ENCODE measurements at regions not wholly inside any gene's neighbourhood (a gene's known extent, or its start where the extent isn't known, plus 50 kb on each side); places are given as distances from the start of the nearest gene placed in this dataset.

DNA sequence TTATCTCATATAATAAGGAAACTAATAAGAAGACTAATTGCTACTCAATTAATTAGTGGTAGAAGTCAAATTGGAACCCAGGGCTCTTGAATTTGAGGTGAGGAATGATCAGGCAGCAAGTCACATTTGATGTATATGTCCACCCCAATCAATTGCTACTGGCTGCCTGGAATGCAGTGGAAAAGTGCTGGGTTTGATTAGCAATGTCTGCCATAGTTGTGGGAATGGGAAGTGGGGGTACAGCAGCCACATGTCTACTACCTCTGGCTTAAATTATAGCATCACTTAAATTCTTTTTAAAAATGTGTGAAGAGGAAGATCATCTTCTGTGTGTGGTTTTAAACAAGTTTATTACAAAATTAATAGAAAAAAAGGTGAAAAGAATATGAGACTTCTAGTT, 50.8 kb upstream of the NAV2 start:
- no peak for DNase-seq (ENCODE audit: low read depth in 2 of 3, low spot score in 2 of 3)

DNA sequence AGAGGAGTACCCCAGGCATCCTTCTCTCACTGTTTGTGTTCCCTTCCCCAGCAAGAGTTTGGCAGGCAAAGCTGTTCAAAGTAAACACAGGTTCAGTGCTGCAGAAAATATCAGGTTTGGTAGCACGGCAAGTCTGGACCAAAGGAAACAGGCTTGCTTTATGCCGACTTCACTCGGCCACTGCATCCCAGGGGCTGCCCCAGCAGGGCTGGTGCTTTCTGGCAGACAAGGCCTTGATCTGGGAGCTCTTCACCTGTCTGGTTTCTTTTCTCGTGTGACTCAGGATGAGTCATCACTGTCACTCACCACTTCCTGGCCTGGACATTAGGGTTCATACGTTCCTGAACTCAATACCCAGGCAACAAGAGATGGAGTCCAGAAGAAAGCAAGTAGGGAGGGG, 52.6 kb upstream of the NAV2 start:
- DNase-seq (ENCODE audit: low read depth in 2 of 3, low spot score in 2 of 3): no peak

DNA sequence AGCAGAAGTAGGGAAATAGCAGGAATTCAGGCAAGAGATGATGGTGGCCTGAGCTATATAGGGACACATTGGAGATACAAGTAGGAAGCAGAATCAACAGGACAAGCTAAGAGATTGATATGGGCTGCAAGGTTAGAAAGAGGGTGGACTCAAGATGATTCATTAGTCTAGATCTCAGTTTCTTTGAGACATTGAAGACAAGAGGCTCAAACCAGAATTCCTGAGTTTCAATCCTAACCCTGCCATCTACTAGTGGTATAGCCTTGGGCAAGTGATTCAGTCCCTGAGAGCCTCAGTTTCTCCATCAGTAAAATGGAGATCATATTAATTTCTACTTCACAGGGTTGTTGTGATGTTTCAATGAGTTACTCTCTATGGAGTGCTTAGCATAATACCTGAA, 53.1 kb upstream of the NAV2 start:
- no peak for DNase-seq (ENCODE audit: low read depth in 2 of 3, low spot score in 2 of 3)

DNA sequence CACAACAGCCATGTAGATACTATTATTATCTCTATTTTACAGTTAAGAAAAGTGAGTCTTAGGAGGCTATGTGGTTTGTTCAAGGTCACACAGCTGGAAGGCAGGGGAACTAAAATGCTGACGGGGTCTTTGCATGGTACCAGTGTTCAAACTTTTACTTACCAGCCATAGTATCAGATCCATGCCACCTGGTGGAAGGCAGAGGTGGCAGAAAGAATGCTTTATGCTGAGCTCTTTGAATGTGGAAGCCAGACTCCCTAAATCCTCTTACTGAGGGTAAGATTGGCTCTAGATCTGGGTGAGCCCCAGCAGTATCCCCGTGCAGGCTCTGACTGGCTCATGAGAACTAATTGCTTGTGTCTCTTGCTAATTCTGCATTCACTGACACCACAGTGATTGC, 54.3 kb upstream of the NAV2 start:
- no peak for DNase-seq (ENCODE audit: low read depth in 2 of 3, low spot score in 2 of 3)

DNA sequence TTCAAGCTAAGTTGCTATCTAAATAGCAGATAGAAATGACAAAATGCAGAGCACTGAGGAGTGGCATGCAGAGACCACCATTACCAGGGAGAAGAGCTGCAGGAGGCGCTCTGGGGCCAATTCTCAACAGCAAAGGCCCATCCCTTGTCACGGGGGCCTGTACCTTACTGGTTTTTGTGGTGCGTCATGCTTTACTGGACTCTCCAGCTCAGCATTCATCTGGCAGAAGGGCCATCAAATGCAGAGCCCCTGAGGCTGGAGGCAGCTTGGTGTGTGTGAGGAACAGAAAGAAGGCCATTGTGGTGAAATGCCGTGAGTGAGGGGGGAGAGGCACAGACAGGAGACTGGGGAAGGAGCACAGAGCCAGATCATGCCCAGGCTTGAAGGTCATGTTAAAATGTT, 56.5 kb upstream of the NAV2 start:
- DNase-seq (ENCODE audit: low read depth in 2 of 3, low spot score in 2 of 3): no peak

DNA sequence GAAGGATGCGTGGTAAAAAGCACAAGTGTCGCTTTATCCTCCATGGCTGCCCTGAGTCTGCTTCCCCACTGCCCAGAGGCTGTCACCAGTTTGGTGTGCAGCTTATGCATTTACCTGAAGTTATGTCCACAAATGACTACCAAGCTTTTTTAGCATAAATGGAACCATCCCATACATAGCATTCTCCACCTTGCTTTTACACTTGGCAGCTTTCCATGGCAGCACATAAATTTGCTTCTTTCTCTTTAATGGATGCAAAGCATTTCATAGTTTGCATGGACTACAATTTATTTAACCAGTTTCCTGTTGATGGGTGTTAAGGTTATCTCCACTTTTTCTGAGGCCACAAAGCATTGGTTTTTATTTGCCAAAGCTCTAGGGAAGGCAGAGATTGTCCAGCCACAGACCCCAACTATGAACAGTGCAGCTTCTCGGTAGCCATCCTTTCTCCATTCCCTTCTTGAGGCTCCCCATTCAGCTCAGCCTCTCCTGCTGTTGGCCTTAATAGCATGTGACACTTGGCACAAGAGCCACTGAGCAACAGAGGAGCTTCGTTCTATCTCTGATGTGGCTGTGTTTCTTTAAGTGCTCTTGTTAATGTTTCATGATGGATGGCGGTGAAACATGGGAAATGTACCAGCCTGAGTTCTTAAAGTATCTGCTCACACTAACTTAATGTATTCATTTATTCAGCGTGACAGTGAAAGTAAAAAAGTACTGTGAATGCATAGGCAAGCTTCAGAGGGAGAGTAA, 59.8 kb upstream of the NAV2 start:
- DNase-seq (ENCODE audit: low read depth in 2 of 3, low spot score in 2 of 3): no peak

DNA sequence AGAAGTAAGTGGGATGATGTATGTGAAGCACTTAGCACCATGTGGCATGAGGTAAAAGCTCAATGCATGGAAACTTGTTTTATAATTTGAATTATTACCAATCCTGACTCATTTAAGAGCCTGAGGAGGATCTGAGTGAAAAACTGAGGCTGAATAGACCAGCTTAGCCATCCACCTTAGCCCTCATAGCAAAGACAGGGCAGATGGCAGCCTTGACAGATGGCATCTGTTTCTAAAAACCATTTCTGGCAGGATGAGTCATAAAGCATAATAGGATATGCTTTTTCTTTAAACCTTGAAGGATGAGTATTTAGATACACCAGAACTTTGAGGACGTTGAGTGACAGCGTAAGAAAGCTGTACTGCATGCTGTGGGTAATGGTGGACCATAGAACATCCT, 61.0 kb upstream of the NAV2 start:
- DNase-seq (ENCODE audit: low read depth in 2 of 3, low spot score in 2 of 3): no peak

DNA sequence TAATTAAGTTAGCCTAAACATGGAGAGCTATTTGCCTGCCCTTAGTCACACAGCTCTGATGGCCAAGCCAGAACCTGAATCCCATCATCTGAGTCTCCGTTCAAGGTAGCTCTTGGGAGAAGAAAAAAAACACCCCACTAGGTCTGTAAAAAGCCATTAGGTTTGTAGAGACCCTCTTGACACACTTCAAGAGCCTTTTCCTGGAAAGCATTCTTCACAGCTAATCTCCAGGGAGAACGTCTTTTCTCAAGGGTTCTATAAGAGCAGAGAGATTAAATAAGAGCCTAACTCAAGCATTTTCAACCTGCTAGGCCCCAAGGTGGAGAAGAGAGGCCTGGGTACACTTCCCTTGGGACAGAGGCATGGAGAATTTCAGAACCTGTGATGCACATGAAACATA, 61.6 kb upstream of the NAV2 start:
- DNase-seq (ENCODE audit: low read depth in 2 of 3, low spot score in 2 of 3): no peak

DNA sequence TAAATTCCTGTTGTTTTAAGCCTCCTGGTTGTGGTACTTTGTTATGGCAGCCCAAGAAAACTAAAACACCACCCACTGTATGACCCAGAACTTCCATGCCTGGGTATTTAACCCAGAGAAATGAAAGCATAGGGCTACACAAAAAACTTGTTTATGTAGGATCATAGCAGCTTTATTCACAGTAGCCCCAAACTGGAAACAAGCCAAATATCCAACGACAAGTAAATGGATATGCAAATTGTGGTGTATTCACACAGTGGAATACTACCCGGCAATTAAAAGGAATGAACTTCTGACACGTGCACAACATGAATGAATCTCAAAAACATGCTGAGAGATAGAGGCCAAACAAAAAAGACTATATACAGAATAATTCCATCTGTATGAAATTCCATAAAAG, 62.2 kb upstream of the NAV2 start:
- DNase-seq (ENCODE audit: low read depth in 2 of 3, low spot score in 2 of 3): no peak

DNA sequence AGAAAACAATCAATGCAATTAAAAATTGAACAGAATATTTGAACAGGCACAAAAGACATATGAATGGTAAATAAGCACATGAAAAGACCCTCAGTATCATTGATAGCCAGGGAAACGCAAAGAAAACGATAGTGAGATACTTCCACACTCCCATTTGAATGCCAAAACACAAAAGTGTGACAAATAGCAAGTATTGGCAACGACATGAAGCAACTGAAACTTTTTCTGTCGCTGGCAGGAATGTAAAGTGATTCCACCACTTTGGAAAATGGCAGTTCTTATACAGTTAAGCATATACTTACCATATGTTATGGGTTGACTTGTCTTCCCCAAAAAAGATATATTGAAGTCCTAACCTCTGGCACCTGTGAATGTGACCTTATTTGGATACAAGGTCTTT, 62.9 kb upstream of the NAV2 start:
- DNase-seq (ENCODE audit: low read depth in 2 of 3, low spot score in 2 of 3): no peak

DNA sequence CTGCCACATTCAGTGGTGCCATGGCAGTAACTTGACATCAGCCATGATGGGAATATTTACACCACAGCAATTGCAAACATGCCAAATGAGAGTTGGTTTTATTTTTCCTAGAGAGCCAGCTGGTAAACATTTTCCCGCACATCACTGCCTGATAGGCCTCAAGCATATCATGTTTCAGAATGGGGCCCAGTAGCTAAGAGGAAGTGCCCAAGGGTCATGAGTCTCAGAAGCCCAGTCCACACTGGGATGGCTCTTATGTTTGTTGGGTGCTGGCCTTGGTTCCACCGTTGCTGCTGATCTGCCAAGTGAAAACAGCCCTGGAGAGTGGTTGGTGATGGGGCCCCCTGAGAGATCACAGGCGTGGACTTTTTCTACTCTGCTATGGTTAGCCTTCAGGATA, 64.3 kb upstream of the NAV2 start:
- no peak for DNase-seq (ENCODE audit: low read depth in 2 of 3, low spot score in 2 of 3)

DNA sequence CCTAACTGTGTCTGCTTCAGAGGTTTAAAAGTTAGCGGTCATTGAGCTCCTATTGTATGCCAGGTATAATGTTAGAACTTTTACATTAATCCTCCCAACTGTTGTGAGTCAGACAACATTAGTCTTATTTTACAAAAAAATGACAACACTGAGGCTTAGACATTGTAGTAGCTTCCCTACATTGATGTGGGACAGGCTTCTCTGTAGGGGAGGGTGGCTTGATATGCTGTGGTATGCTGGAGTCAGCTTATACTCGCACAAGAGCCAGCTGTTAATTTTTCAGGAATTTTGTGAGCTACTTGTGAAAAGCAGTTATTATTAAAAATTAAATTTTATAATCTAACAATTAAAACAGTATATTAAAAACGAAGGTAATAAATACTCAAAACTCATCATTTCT, 64.8 kb upstream of the NAV2 start:
- DNase-seq (ENCODE audit: low read depth in 2 of 3, low spot score in 2 of 3): no peak

DNA sequence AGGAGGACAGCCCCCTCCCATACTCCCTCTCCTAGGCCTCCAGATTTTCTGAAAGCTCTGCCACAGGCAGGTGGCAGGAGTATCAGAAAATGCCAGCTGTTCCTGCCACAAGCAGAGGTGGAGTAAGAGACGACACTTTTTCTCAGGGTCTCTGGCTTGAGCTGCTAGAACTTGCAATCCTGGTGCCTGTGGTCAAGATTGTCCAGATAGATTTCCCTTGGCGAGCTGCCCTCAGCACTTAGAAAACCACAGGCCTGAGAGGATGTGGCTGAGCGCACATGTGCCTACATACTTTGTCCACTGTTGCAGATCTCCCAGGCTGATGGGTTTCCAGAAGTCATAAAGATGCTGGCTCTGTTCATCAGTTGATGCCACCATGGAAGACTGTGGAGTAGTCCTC, 65.7 kb upstream of the NAV2 start:
- DNase-seq (ENCODE audit: low read depth in 2 of 3, low spot score in 2 of 3): no peak

DNA sequence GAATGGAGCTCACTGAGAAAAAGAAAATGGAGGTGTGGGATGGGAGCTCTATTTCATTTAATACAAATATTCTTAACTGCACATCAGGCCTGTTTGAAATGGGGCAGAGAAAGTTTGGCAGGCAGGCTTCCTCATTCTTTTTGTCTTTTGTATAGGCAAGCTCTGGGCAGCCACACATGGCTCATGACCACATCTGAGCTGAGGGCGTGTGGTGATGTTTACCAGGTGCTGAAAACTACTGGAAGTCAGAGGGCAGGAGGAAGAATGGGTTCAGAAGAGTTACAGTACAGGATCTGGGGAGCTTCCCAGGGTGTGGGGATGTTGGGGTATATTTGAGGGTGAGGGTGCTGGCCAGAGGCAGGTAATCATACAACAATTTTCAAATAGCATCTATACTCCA, 66.3 kb upstream of the NAV2 start:
- DNase-seq (ENCODE audit: low read depth in 2 of 3, low spot score in 2 of 3): no peak

DNA sequence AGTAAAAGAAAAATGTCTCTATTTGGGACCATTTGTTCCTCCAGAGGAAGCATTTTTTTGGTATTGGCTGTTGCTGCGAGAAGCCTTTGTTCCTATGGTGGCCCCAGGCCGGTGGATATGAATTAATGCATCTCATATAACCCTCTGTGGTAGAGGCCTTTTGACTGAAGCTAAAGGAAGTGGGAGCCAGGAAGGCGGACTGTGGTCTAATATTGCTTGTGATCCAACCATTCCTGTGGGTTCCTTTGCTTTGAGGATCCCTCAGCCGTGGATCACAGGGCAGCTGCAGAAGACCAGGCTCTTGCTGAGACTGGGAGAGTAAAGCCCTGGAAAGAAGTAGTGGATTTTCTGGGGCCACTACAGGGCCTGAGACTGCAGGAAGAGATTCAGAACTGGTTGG, 68.3 kb upstream of the NAV2 start:
- no peak for DNase-seq (ENCODE audit: low read depth in 2 of 3, low spot score in 2 of 3)

DNA sequence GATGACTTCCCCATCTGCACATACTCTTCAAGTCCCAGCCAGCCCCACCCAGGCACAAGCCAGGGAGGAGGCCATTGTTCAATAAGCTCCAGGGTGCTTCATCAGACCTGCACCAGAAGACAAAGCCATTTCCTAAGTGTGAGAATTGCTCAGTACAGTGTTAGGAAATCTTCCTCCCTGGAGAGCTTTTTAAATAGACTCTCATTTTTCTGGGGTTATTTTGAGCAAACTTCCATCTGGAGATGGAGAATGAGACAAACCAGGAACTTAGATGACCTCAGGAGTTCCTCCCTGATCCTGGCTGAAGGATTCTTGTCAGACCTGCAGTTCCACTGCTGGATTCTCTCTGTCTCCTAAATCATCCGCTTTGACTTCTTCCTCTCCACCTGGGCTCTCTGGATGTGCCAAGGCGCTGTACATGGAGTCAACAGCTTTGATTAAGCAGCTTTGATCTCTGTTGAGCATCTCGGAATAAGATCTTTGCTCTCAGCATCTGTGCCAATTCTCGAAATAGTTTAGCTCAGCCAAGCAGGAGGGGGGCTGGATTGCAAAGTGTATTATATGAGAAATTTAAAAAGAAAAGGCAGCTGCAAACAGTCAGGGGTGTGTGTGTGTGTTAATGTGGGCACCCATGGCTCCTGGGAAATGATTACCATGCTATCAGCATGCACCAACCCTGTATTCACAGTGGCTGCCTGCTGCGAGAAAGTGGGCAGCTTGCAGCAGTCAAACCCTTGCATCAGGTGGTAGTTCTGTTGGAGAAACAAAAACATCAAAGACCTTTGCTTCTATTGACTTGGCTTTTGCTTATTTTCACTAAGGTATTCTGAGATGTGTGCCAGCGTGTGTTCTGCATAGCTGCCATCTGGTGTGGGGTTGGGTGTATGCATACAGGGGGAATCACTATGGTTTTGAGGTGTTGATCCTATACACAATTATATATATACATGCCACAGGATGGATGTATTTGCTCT, 70.2 kb upstream of the NAV2 start:
- no peak for DNase-seq (ENCODE audit: low read depth in 2 of 3, low spot score in 2 of 3)

DNA sequence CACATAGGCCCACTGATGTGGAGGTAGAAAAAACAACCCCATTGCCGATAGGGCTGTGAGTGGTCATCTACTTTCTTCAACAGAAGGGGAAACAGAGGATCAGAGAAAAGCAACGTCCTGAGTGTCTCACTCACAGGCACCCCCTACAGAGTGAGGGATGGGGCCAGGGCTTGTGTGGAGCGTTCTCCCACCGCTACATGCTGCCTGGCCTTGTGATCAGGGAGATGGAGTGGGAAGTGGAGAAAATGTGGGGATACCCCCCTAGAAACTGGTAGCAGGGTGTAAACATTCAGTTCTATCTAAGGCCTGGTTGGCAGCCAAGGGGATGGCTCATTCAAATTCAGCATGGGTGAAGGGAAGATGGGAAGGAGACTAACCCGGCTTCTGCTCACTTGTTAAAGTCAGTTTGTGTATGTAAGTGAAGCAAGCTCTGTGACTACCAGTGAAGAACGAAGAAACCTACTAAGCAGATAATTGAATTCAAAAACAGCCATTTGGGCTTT, 73.0 kb upstream of the NAV2 start:
- DNase-seq (ENCODE audit: low read depth in 2 of 3, low spot score in 2 of 3): no peak

DNA sequence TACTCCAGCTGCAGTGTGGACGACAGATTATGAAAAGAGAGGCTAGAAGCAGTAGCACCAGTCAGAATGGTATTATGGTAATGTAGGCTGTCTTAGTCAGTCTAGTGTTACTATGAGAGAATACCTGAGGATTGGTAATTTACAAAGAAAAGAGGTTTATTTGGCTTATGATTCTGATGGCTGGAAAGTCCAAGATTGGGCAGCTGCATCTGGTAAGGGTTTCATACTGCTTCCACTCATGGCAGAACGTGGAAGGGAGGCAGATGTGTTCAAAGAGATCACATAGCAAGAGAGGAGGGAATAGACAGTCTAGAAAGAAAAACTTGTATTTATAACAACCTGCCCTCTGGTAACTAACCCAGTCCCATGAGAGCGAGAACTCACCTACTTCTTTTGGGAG, 77.3 kb upstream of the NAV2 start:
- no peak for DNase-seq (ENCODE audit: low read depth in 2 of 3, low spot score in 2 of 3)

DNA sequence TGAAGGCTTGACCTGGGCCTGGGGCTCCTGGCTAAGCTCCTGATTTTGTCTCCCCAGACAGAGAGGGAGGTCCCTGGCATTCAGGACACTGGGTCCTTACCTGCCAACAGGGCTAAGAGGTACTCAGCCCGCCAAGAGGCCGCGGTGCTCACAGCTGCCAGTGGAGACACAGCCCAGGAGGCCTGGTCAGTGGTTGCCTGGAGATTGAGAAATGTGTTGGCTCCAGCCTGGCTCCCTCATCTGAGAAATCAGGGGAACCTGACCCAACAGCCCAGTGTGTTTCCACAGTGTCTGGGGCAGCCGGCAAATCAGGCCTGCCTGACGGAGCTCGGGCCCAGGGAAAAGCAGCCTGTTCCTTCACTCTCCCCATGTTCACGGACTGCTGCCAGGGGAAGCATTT, 79.4 kb upstream of the NAV2 start:
- DNase-seq (ENCODE audit: low read depth in 2 of 3, low spot score in 2 of 3): no peak

DNA sequence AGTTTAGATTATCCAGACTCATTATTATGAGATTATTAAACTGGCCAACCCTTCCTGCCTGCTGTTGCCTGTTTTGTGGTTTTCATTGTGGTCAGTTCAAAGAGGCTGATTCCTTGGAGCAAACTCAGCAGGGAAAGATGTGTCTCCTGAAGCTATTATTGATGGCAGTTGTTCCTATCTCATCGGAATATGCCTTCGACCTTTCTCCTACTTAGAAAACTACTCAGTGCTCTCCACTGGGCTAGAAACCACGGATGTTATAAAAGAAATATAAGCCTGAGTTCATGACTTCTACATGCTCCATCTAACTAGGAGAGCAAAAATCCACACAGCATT, 80.2 kb upstream of the NAV2 start:
- no peak for DNase-seq (ENCODE audit: low read depth in 2 of 3, low spot score in 2 of 3)

DNA sequence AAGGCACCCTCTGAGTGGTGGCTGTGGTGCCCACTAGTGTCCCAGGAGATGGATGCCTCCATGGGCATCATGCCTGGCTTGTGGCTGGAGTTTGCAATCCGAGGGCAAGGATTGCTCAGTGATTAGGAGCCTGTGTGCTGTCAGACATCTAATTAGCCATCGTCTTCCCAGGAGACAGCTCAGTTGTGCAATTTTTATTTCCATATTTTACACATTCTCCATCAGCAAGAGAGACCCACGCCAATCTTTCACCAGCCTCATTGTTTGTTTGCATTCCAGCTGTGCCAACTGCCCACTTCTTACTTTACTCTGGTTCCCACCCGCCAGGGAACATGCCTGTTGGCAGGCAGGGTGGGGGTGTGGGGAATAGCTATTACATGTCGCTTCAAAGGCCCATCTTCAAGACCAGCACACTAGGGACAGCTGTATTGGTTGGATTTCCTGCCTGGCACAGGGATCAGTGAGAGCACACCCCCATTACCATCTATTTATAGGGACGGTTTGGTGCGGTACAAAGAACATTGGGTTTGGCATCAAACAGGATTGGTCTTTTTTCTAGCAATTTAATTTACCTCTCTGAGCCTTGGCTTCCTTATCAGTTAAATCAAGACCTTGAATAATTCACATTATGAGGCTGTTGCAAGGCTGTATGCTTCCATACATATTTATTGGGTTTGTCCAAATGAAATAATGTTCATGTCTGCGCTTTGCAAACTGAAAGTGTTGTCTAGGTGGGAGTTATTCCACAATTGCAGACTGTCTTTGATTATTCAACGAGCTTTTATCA, 80.7 kb upstream of the NAV2 start:
- DNase-seq (ENCODE audit: low read depth in 2 of 3, low spot score in 2 of 3): no peak

DNA sequence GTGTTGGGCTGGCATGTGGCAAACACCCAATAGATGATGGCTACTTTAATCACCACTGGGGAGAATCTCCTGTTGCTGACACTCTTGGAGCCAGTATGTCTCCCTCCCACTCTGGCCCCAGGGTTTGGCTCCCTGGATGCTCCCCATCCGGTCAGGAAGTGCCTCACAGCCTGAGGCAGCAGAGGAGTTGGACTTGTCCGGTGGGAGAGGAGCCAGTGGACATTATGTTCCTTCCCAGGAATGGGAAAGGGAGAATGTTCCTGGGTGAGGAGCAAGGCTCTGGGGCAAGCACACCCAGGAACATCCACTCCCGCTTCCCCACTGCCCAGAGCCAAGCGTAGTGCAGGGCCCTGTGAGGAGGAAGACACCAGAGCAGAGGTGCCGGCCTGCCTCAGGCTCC, 84.6 kb upstream of the NAV2 start:
- no peak for DNase-seq (ENCODE audit: low read depth in 2 of 3, low spot score in 2 of 3)

Data from activated CD8-positive, alpha-beta memory T cell treated with anti-CD3 and anti-CD28 coated beads for 48 hours (primary cell).